GM21529 (cell line): ENCODE measurements at regions not wholly inside any gene's neighbourhood (a gene's known extent, or its start where the extent isn't known, plus 50 kb on each side); places are given as distances from the start of the nearest gene placed in this dataset.
"Not testable (repeated sequence)": the region's sequence is repeated elsewhere in the genome, so short reads cannot be mapped to it uniquely, and the experiment has no call there.

Experiments
- ATAC-seq: cut with Tn5 transposase; IDR thresholded peaks from one replicate; pipeline ENCODE4 v1.9.1; 2021; ENCODE audit not compliant: unreplicated experiment

GRCh38 chr5:128714551-128714950 is 176.5 kb upstream of the FBN2 start:
- no peak for ATAC-seq

GRCh38 chr5:128722551-128722950 is 184.5 kb upstream of the FBN2 start:
- no peak for ATAC-seq

- ATAC-seq = not testable (repeated sequence)
Measured at GRCh38 chr5:128730021-128730420, 192.0 kb upstream of the FBN2 start.

DNA sequence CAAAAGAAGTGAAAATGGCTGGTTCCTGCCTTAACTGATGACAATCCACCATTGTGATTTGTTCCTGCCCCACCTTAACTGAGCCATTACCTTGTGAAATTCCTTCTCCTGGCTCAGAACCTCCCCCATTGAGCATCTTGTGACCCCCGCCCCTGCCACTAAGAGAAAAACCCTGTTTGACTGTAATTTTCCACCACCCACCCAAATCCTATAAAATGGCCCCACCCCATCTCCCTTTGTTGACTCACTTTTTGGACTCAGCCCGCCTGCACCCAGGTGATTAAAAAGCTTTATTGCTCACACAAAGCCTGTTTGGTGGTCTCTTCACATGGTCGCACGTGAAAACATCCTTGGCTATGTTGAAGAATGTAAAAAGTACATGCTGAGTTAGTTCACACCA is 197.6 kb upstream of the FBN2 start:
- not testable (repeated sequence) for ATAC-seq

DNA sequence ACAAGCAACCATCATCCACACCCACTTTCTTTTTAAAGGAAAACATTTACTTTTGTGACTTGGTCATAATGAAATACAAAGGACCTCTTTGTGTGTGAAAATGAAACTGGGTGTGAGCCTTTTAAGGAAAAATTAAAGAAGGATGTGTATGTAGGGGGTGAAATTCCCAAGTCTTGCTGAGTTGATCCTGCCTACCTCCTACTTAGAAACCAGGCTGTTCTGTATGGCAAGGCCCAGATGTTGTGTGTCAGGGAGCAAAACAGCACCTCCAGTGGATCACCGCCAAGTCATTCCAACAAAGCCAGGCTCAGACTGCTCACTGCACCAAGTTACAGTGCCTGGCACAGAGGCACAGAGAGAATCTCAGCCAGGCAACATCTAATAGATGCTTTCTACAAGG is 198.5 kb upstream of the FBN2 start:
- no peak for ATAC-seq

GRCh38 chr5:128749136-128749898 is 211.3 kb upstream of the FBN2 start:
- ATAC-seq = no peak

GRCh38 chr5:128750155-128750554 is 212.1 kb upstream of the FBN2 start:
- ATAC-seq = no peak

DNA sequence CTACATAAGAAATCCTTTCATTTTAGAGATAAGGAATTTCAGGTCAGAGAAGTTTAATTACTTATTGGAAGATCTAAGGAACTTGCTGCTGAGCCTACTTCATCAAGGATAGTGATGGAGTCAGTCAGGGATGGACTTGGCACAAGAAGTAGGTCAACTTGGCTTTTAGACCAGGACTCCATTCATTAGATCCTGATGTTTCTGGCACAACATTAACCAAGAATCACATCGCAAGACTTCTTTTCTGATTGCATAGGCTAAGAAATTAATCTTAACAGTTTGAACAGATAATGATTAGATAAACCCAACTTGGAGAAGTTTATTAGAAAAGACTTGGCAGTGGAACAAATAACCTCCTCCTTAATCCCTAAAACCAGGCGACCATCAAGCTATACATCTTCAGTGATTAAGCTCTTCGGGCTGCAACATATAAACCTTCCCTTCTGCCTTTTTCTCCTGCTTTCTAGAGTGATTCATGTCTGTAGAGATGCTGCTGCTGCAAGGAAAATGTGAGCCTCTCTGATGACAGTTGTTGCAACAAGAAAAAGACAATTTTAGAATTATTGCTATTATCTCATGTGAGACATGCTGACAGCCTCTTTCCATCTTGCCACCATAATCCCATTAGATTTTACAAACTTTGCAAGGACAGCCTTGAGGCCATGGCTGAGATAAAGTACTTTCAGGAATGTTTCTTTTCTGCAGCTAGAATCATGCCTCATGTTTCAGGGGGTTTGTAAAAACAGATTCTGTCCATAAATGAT is 207.9 kb upstream of the SLC27A6 start:
- ATAC-seq = no peak

GRCh38 chr5:128762661-128763306 is 202.5 kb upstream of the SLC27A6 start:
- no peak for ATAC-seq

DNA sequence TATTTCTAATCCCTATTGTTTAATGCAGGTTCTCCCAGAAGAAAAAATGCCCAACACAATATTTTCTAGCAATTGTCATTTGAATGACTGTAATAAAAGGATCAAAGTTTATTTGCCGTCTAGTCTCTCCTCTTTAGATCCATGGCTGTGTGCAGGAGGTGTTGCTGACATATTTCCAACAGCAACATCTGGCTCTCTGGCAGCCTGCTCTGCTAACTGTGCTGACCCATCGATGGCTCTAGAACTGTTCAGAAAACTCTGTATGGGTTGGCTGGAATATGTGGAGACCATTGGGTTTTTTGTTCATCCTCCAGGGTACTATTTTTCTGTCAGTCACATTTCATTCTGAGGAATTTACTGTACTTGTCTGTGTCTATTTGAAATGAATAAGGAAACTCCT is 202.0 kb upstream of the SLC27A6 start:
- ATAC-seq = no peak

- no peak for ATAC-seq
Measured at GRCh38 chr5:128764601-128765310, 200.5 kb upstream of the SLC27A6 start.

GRCh38 chr5:128765448-128766061 is 199.7 kb upstream of the SLC27A6 start:
- no peak for ATAC-seq

DNA sequence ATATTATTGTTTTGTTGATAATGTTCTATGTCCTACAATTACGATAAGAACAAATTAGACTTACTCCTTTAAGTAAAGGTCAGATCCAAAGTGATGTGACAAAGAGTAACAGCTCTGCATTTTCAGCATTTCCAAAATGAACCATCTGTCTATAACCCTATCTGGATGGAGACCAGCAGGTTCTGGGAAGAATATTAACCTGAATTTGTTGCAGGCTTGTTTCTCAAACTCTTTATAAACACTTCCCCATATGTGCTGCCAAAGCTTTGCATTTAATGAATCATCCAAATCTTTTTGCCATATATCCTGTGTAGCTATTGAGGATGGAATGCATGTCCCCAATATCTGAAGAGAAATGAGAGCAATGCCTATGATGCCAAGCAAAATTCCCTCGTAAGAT is 198.9 kb upstream of the SLC27A6 start:
- ATAC-seq = no peak

- ATAC-seq = no peak
Measured at GRCh38 chr5:128770907-128771306, 194.4 kb upstream of the SLC27A6 start.

- ATAC-seq = no peak
Measured at GRCh38 chr5:128772356-128772755, 192.9 kb upstream of the SLC27A6 start.

DNA sequence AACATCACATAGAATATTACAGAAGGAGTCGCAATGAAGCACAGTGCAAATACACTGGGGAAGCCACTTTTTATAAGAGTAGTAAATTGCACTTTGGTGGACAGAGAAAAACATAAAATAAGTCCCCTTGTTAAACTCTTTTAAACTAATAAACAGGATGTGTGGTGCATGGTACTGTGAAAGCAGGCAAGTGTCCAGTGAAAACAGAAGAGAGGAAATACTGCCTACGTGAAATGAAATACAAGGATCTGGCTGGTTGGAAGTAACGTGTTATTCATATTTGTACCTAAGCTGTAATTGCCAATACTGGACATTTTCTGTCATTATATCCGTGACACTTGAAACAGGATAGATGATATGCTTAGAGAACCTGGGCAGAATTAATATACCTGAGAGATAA is 191.9 kb upstream of the SLC27A6 start:
- ATAC-seq = no peak

DNA sequence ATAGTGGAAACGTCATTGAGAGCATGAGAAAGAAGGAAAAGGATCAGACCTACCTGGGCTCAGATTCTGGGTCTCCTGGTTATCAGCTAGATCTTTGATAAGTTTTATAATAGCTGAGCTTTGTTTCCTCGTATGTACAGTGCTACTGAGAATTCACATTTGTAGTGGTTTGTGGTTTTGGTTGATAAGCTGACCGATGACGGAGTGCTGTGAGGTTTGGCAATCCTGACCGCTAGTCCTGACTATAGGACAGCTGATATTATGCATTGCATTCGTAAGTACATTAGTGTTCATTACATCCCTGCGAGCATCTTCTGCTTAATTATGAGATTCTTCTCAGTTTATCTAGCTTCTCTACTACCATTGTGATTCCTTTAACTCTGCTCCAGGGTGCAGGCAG is 190.7 kb upstream of the SLC27A6 start:
- ATAC-seq = no peak

- no peak for ATAC-seq
Measured at GRCh38 chr5:128775558-128775957, 189.7 kb upstream of the SLC27A6 start.

DNA sequence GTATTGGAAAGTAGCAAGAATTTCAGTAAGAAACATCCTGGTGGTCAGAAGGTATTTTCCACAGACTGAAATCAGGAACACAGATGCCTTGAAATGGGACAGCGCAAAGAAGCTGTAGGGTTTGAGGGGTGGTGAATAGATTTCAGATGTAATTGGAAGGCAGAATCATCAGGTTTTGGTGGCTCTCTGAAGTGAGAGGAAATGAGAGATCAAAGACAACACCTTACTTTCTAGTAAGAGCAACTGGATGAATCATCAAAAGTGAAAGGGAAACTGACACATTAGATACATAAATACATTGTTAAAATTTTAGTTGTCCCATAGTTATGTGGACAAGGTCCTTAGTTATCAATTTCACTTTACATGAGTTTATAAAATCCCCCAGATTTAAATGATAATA is 188.2 kb upstream of the SLC27A6 start:
- peak; percentile 85 for ATAC-seq

DNA sequence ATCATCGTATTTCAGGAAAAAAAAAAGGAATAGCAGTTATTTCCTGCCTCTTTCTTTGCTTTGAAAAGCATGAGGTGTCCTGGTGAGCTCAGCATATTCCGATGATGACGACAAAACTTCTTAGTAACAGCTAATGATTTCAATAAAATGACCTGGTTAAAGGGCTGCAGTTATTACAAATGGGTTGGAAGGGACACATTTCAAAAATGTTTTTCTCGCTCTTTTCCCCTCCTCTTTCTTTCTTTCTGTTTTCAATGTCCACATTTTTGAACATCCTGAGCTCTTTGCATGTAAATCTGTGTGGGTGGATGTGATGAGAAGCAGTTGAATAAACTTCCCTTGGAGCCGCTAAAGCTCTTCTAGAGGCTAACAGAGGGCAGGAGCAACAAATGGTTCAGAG is 186.8 kb upstream of the SLC27A6 start:
- no peak for ATAC-seq

DNA sequence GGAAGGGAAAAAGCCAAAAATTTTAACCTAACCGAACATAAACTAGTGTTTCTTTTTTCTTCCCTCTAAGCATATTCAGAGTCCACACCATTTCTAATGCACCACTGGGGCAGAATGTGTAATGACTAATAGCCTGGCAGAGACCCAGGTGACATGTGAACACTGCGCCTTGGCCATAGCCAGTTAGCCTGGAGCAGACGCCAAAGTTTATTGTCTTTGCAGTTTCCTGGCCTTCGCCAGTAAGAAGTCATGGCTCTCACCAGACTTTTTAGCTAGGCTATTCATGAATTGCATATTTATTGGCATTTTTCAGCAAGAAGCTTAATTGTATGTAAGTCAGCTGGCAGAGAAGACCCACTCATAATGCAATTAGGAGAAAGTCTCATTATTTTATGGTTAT is 182.8 kb upstream of the SLC27A6 start:
- no peak for ATAC-seq
